ENCODE measurements at regions not wholly inside any gene's neighbourhood (a gene's known extent, or its start where the extent isn't known, plus 50 kb on each side); places are given as distances from the start of the nearest gene placed in this dataset.
"Not testable (repeated sequence)": the region's sequence is repeated elsewhere in the genome, so short reads cannot be mapped to it uniquely, and the experiment has no call there.

GRCh38 chr2:176985871-176986270, 226.7 kb upstream of the HNRNPA3 start:
- DNase-seq (ENCODE audit: low read depth in 2 of 3, low spot score in 2 of 3): no peak

DNA sequence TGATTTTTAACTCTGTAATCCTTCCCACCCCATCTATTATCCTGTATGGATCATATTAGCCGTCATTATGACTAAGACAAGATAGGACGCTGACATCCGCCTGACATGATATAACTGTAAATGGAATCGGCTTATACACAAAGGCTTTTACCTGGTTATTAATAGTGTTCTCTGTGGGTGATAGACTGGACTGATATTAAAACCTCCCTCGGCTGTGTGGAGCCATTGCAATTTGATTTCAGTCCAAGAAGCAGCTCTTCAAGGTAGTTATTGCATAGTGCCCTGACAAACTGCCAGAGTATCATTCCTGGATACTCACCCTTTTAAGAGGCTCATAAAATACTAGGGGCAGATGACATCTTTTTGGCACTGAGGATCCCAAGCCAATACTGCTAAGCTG, 226.1 kb upstream of the HNRNPA3 start:
- DNase-seq (ENCODE audit: low read depth in 2 of 3, low spot score in 2 of 3): no peak

- peak in 2 of 3 donors; percentile 70 to 92 for DNase-seq (ENCODE audit: low read depth in 2 of 3, low spot score in 2 of 3)
These were observed 221.2 kb upstream of the HNRNPA3 start for GRCh38 chr2:176991411-176991810.

GRCh38 chr2:176997074-176997791, 215.4 kb upstream of the HNRNPA3 start:
- DNase-seq (ENCODE audit: low read depth in 2 of 3, low spot score in 2 of 3): peak in 2 of 3 donors; percentile 53 to 58

DNA sequence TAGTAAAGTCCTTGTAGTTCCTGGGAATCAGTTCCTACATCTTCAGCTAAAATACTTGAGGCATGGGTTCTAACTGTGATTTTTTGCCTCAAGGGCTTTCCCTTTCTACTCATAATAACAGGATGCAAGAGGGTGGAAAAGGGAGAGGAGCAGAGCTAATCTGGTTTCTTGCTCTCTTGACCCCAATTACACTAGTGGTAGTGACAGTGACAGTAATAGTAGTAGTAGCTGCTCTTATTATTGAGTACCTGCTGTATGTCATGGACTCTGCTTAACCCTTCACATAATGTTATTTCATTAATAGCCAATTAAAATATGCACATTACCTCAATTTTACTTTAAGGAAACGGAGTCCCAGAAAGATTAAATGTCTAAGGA, 214.8 kb upstream of the HNRNPA3 start:
- no peak for DNase-seq (ENCODE audit: low read depth in 2 of 3, low spot score in 2 of 3)

GRCh38 chr2:176999301-176999700, 213.3 kb upstream of the HNRNPA3 start:
- peak in 2 of 3 donors; percentile 71 to 82 for DNase-seq (ENCODE audit: low read depth in 2 of 3, low spot score in 2 of 3)

DNA sequence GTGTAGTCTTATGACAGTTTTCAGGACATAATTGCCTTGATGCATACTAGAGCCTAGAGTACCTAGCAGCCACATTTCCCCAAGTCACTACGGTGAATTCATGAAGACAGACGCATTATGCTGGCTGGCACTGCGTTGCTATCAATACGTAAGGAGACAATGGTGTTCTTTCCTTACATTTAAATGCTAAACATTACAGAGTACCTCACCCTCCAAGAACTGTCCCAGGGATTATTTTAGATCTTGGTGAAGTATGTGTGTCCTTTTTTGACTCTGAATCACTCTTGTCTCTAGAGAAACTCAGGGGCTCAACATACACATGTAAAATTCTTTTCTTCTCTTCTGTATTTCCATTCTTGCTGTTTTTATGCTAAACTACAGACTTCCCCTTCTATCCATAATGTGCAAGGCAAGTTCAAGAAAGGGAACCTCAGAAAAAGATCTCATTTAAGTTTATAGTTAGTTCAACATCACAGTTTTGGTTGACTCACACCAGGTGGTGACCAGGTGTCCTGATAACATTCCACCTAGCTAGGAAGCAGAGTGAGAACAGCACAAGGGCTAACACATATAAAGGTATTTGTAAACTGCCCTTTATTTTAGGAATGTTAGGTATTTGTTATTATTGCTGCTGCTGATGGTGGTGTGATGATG, 212.4 kb upstream of the HNRNPA3 start:
- peak in 1 of 3 donors; percentile 45 for DNase-seq (ENCODE audit: low read depth in 2 of 3, low spot score in 2 of 3)

DNA sequence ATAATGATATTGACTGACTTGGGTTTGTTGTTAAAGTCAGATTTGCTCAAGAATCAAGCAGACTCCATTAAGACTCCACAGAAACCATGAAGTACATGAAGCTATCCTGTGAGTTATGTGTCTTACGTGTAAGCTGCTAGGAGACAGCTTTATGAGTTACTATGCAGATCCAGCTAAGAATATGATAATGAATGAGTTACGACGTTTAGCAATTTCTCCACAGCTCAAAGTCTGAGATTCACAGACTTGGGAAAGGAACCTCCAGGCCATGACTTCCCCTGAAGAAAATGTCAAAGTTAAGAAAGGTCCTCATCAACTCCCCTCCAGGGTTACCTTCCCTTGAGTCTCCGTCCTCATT, 211.9 kb upstream of the HNRNPA3 start:
- DNase-seq (ENCODE audit: low read depth in 2 of 3, low spot score in 2 of 3): no peak

- no peak for DNase-seq (ENCODE audit: low read depth in 2 of 3, low spot score in 2 of 3)
These were observed 211.3 kb upstream of the HNRNPA3 start for GRCh38 chr2:177001334-177001733.

- no peak for DNase-seq (ENCODE audit: low read depth in 2 of 3, low spot score in 2 of 3)
These were observed 209.6 kb upstream of the HNRNPA3 start for GRCh38 chr2:177002983-177003382.

DNA sequence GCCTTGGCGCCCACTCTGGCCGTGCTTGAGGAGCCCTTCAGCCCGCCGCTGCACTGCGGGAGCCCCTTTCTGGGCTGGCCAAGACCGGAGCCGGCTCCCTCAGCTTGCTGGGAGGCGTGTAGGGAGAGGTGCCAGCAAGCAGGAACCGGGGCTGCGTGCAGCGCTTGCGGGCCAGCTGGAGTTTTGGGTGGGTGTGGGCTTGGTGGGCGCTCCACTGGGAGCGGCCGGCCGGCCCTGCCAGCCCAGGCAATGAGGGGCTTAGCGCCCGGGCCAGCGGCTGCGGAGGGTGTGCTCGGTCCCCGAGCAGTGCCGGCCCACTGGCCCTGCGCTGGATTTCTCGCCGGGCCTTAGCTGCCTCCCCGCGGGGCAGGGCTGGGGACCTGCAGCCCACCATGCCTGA, 204.9 kb upstream of the HNRNPA3 start:
- not testable (repeated sequence) for DNase-seq (ENCODE audit: low read depth in 2 of 3, low spot score in 2 of 3)

DNA sequence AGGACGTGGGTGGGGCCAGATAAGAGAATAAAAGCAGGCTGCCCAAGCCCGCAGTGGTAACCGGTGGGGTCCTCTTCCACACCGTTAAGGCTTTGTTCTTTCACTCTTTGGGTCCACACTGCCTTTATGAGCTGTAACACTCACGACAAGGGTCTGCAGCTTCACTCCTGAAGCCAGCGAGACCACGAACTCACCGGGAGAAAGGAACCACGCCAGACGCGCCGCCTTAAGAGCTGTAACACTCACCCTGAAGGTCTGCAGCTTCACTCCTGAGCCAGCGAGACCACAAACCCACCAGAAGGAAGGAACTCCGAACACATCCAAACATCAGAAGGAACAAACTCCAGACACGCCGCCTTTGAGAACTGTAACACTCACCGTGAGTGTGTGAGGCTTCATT, 203.9 kb upstream of the HNRNPA3 start:
- peak in 1 of 3 donors; percentile 23 for DNase-seq (ENCODE audit: low read depth in 2 of 3, low spot score in 2 of 3)

DNA sequence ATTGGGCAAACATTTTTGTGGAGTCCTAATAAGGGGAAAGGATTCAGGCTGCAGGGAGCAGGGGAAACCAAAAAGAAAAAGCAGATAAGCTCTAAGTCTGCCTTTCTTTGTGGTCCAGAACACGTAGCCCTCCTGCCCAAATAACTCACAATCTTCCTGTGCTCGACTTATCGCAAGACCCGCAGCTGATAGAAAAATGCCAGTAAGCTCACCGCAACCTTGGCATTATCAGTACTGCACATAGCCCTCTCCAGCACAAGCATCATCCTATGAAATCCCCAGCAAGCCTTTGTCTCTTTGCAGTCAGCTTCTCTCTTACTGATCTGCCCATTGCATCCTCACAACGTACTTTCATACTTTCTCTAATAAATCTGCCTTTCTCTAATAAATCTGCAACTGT, 202.4 kb upstream of the HNRNPA3 start:
- peak in 2 of 3 donors; percentile 52 to 66 for DNase-seq (ENCODE audit: low read depth in 2 of 3, low spot score in 2 of 3)

- no peak for DNase-seq (ENCODE audit: low read depth in 2 of 3, low spot score in 2 of 3)
These were observed 201.7 kb upstream of the HNRNPA3 start for GRCh38 chr2:177010861-177011260.

DNA sequence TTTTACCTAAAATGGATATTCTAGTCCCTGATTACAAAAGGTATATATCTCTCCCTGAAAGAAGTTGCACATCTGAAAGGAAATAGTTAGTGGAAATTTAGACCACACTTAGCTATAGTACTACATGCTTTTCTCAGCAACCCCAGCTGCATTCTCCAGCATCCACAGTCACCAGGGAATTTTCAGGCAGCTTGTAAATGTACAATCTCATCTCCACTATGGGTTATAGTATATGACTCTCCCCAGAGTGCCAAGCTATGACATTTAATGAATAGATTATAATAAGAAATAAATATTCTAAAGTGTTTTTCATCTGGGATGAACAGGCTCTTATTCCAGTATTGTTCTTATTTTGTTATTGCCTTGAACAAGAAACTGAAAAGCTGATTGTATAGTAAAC, 197.6 kb upstream of the HNRNPA3 start:
- no peak for DNase-seq (ENCODE audit: low read depth in 2 of 3, low spot score in 2 of 3)

DNA sequence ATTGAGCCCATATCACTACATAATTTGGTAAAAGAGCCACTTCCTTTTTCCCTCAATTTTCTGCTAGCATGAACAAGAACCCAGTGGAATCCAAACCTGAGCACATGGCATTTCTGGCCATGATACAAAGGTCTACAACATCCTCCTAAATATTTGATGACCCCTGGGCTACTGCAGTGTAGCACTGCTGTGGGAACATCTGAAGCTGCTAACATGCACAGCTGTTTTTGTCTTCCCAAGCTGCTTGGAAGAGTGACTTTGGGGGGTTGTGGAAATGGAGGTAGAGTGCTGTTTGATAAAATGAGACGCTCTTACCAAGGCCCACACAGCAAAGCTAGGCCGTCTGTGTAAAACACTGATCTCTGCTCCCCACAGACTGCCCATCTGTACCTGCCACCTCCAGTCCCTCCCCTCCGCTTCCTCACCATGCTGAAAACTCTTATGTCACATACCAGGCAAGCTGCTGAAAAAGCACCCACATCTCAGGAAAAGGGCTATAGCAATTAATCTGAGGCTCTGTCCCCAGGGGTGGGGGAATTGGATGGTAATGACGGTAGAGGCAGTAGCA, 197.2 kb upstream of the HNRNPA3 start:
- peak in 1 of 3 donors; percentile 5 for DNase-seq (ENCODE audit: low read depth in 2 of 3, low spot score in 2 of 3)

GRCh38 chr2:177020524-177021119, 192.0 kb upstream of the HNRNPA3 start:
- no peak for DNase-seq (ENCODE audit: low read depth in 2 of 3, low spot score in 2 of 3)

GRCh38 chr2:177021706-177022343, 190.8 kb upstream of the HNRNPA3 start:
- DNase-seq (ENCODE audit: low read depth in 2 of 3, low spot score in 2 of 3): no peak

- DNase-seq (ENCODE audit: low read depth in 2 of 3, low spot score in 2 of 3): no peak
These were observed 187.8 kb upstream of the HNRNPA3 start for GRCh38 chr2:177024765-177025164.

DNA sequence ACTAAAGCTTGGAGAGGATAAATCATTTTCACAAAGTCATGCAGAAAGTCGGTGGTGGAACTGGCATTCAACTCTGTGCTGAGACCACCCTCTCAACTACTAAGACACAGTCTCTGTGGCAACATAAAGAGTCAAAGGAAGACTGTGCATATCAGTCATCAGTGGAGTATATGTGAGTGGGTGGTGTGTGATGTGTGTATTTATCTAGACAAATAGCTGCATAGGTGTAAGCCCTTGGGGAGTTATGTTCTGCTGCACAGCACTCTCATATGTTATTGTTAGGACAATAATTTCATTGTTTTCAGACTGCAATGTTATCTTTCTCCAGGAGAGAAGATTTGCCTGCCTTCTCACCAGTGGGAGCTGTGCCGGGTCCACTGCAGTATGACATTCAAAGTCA, 186.3 kb upstream of the HNRNPA3 start:
- no peak for DNase-seq (ENCODE audit: low read depth in 2 of 3, low spot score in 2 of 3)

DNA sequence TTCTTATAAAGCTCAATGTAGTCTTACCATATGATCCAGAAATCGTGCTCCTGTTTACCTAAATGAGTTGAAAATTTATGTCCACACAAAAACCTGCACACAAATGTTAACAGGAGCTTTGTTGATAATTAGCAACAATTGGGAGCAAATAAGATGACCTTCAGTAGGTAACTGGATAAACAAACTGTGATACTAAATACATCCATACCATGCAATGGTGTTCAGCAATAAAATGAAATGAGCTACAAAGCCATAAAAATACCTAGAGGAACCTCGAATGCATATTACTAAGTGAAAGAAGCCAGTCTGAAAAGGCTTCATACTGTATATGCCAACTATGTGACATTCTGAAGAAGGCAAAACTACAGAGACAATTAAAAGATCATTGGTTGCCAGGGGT, 185.6 kb upstream of the HNRNPA3 start:
- no peak for DNase-seq (ENCODE audit: low read depth in 2 of 3, low spot score in 2 of 3)

Data from hematopoietic multipotent progenitor cell (in vitro differentiated cells).